ENCODE measurements at regions not wholly inside any gene's neighbourhood (a gene's known extent, or its start where the extent isn't known, plus 50 kb on each side); places are given as distances from the start of the nearest gene placed in this dataset.

DNA sequence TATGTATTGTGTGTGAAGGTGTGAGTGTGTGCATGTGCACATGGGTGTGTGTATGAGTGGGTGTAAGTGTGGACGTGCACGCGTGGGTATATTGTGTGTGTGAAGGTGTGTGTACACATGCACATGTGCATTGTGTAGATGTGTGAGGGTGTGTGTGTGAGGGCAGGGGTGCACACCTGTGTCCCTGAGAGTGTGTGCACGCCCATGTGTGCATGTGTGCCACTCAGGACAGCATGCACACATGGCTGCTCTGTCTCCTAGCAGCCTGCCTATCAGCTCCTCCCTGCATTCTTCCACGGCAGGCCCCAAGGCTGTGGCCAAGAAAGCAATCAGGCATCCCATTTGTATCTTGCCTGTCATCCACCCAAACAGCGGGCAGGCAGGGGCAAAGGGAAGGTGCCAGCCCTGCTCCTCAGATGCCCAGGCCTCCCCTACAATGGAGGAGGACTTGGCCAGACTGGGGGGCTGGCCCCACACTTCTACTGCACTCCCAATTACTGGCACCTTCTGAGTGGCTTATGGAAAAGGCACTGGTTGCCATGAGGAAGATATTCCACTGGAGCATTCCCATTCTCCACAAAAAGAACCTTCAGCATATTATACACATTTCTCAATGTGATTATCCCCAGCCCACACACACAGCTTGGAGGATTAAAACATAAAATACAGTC lies 380.4 kb upstream of the ZMIZ1 start:
- Histone ChIP-seq H3K9ac (ENCODE audit: low read depth, low read length) (no peak overlapping the region), H3K27ac (ENCODE audit: low read depth, low read length) (no peak overlapping the region), H3K4me3 (ENCODE audit: low read depth, low read length) (no peak overlapping the region), H3K36me3 (ENCODE audit: control insufficient read depth, insufficient read depth, low read length) (no peaks in the 10 kb centered on the region), H3K27me3 (ENCODE audit: control insufficient read depth, insufficient read depth, low read length) (no peaks in the 10 kb centered on the region), H3K9me3 (ENCODE audit: control insufficient read depth, insufficient read depth, low read length) (0 out of 2 replicates have a peak, but pooled peaks cover under 1% of the 10 kb centered on the region), H3K4me1 (ENCODE audit: control insufficient read depth, insufficient read depth, low read length) (no peaks in the 10 kb centered on the region; the same call in 1 of the 2 replicates)

DNA sequence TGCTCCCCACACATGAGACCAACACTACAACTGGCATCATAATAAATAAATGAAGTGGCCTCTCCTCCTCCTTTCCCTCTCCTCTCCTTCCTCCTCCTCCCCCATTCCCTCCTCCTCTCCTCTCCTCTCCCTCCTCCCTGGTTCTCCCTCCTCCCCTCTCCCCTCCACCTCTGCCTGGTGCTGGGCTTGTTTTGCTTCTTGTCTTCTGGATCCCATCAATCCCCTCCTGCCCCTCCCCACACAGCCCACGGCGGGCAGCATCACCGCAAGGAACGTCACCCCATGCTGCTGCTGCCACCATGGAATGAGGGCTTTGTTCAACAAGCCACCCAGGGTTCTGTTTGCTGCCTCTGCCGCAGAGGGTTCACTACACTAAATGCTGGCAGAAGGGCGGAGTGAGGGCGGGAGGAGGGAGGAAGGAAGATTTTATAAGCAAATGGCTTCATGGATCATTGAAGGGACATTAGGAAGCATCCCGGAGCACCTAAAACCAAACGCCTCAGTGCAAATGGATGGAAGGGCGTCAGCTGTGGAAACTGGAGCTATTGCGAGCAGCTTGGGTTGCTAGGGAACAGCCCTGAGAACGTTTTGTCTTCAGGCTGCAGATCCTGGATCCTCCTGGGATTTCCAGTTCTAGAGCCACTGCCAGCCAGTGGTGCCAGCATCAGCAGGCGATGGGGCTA lies 379.7 kb upstream of the ZMIZ1 start:
- H3K27ac ChIP-seq (ENCODE audit: low read depth, low read length): no peak overlapping the region
- H3K4me1 ChIP-seq (ENCODE audit: control insufficient read depth, insufficient read depth, low read length): no peaks in the 10 kb centered on the region; the same call in 1 of the 2 replicates
- H3K4me3 ChIP-seq (ENCODE audit: low read depth, low read length): no peak overlapping the region
- no peaks in the 10 kb centered on the region for H3K36me3 ChIP-seq (ENCODE audit: control insufficient read depth, insufficient read depth, low read length)
- no peaks in the 10 kb centered on the region for H3K27me3 ChIP-seq (ENCODE audit: control insufficient read depth, insufficient read depth, low read length)
- no peak overlapping the region for H3K9ac ChIP-seq (ENCODE audit: low read depth, low read length)
- H3K9me3 ChIP-seq (ENCODE audit: control insufficient read depth, insufficient read depth, low read length): no peaks in the 10 kb centered on the region

DNA sequence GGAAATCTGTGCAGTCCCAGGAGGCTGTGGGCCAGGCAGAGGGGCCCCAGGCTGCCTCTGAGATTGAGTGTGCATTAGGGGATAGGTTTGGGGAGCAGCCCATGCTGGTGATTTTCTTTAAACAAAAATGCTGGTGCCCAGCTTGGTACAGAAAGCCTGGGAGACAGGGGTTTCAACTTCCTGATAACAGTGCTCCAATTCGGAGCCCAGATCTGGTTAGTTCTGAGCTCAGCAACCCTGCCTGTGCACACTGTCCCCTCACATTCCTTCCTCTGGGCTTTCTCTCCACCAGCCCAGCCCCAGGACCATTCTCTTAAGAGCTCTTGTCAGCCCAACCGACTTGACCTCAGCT lies 379.2 kb upstream of the ZMIZ1 start:
- Histone ChIP-seq H3K27ac (ENCODE audit: low read depth, low read length) (no peak overlapping the region), H3K4me1 (ENCODE audit: control insufficient read depth, insufficient read depth, low read length) (no peaks in the 10 kb centered on the region; the same call in 1 of the 2 replicates)

DNA sequence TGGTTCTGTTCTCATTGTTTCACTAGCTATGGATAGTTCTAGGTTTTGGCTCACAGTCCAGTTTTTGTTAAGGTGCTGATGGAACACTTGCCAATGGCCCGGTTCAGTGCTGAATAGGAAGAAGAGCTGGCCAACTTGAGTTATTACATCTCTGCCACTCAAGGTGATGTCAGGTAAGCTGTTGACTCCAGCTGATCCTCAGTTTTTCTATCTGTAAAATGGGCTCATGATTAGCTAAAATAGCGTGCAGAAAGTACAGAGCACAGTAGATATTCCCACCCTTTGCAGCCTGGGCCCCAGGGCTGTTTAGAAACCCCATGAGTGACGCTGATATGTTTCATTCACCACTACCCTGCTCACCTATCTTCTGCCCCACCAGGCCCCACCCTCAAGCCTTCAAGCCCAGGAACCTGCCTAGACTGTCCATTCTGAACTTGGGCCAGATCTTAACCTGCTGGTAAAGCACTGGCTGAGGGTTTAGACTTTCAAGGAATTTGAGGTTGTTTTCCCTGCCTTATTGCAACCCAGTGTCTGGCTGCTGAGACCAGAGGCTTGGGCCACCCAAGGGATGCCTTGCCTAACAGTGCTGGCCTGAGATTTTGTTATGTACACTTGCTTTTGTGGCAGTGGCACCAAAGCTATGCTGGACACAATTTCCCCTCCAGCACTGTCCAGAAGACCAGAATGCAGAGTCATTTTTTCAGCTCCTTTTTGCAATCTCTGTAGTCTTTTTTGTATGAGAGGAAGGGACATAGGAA lies 378.2 kb upstream of the ZMIZ1 start:
- Histone ChIP-seq H3K9me3 (ENCODE audit: control insufficient read depth, insufficient read depth, low read length) (no peaks in the 10 kb centered on the region), H3K36me3 (ENCODE audit: control insufficient read depth, insufficient read depth, low read length) (no peaks in the 10 kb centered on the region), H3K9ac (ENCODE audit: low read depth, low read length) (no peak overlapping the region), H3K4me1 (ENCODE audit: control insufficient read depth, insufficient read depth, low read length) (no peaks in the 10 kb centered on the region; the same call in 1 of the 2 replicates), H3K27ac (ENCODE audit: low read depth, low read length) (no peak overlapping the region), H3K4me3 (ENCODE audit: low read depth, low read length) (no peak overlapping the region), H3K27me3 (ENCODE audit: control insufficient read depth, insufficient read depth, low read length) (no peaks in the 10 kb centered on the region)

More for the DNA sequence above, 379.2 kb upstream of the ZMIZ1 start:
- Histone ChIP-seq H3K27me3 (ENCODE audit: control insufficient read depth, insufficient read depth, low read length) (no peaks in the 10 kb centered on the region), H3K9me3 (ENCODE audit: control insufficient read depth, insufficient read depth, low read length) (no peaks in the 10 kb centered on the region), H3K9ac (ENCODE audit: low read depth, low read length) (no peak overlapping the region), H3K36me3 (ENCODE audit: control insufficient read depth, insufficient read depth, low read length) (no peaks in the 10 kb centered on the region), H3K4me3 (ENCODE audit: low read depth, low read length) (no peak overlapping the region)

DNA sequence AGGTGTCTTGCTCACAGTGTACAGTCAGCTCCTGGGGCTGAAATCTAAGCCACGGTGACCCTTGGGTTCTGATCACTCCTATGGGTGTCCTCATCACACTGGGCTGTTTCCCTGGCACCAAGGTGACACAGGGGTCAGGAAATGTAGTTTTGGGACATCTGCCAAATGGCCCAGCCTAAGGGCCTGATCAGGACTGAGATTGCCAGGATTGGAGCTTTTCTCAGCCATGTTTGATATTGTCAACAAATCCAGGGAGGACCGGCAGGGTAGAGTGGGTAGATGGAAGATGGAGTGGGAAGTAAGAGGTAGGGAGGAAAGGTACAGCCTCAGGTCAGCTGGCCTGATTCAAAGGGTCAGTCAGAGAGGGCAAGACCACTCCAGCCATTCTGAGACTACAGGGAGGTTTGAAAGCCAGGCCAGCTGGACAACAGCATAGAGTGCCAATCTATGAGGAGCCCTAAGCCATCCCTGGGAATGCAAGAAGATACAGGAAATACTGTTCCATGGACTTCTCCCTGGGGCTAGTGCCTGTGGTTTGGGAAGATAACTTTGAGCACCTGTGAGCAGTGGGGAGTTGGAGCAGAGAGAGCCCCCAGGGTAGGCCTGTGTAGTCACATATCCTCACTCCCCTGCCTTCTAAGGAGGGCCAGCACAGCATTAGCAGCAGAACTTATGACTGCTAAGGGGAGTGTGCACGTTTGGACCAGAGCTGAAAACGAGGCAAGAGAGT lies 377.3 kb upstream of the ZMIZ1 start:
- H3K36me3 ChIP-seq (ENCODE audit: control insufficient read depth, insufficient read depth, low read length): no peaks in the 10 kb centered on the region
- H3K27ac ChIP-seq (ENCODE audit: low read depth, low read length): no peak overlapping the region
- no peaks in the 10 kb centered on the region for H3K9me3 ChIP-seq (ENCODE audit: control insufficient read depth, insufficient read depth, low read length)
- no peak overlapping the region for H3K4me3 ChIP-seq (ENCODE audit: low read depth, low read length)
- H3K9ac ChIP-seq (ENCODE audit: low read depth, low read length): no peak overlapping the region
- no peaks in the 10 kb centered on the region; the same call in 1 of the 2 replicates for H3K4me1 ChIP-seq (ENCODE audit: control insufficient read depth, insufficient read depth, low read length)
- no peaks in the 10 kb centered on the region for H3K27me3 ChIP-seq (ENCODE audit: control insufficient read depth, insufficient read depth, low read length)

DNA sequence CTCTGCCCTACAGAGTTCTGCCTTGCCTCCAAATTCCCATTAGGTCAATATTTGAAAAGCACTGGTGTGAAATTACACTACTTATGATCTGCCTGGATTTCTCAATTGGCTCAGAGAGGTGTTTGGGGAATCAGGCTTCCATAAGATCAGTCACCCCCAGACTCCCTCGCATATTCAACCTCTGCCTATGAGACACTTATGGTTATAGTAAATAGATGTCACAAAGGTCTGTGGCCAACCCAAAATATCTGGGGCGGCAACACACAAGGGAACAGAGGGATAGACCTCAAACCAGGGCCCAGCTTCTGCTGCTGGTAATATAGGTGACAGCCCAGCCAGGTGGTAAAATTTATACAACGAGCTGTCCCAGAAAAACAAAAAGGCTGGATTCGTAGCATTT lies 376.7 kb upstream of the ZMIZ1 start:
- Histone ChIP-seq H3K27ac (ENCODE audit: low read depth, low read length) (no peak overlapping the region), H3K9ac (ENCODE audit: low read depth, low read length) (no peak overlapping the region), H3K9me3 (ENCODE audit: control insufficient read depth, insufficient read depth, low read length) (no peaks in the 10 kb centered on the region), H3K27me3 (ENCODE audit: control insufficient read depth, insufficient read depth, low read length) (no peaks in the 10 kb centered on the region), H3K36me3 (ENCODE audit: control insufficient read depth, insufficient read depth, low read length) (no peaks in the 10 kb centered on the region), H3K4me1 (ENCODE audit: control insufficient read depth, insufficient read depth, low read length) (no peaks in the 10 kb centered on the region; the same call in 1 of the 2 replicates), H3K4me3 (ENCODE audit: low read depth, low read length) (no peak overlapping the region)

DNA sequence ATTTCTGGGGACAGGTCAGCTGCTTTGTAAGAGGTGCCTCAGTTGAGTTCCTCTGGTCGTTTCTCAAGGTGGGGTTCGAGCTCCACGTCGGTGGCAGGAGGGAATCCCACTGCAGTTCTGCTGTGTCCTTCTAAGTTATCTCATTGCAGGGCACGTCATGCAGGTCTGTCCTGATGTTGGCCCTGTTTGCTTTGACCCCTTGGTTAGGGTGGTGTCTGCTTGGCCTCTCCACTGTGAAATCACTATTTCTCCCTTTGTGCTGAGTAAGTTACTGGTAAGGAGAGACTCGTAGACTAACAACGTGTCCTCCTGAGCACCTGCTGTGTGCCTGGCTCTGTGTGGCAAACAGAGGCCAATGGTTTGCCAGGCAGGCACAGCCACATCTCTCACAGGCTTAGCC lies 372.9 kb upstream of the ZMIZ1 start:
- H3K4me3 ChIP-seq (ENCODE audit: low read depth, low read length): no peak overlapping the region

DNA sequence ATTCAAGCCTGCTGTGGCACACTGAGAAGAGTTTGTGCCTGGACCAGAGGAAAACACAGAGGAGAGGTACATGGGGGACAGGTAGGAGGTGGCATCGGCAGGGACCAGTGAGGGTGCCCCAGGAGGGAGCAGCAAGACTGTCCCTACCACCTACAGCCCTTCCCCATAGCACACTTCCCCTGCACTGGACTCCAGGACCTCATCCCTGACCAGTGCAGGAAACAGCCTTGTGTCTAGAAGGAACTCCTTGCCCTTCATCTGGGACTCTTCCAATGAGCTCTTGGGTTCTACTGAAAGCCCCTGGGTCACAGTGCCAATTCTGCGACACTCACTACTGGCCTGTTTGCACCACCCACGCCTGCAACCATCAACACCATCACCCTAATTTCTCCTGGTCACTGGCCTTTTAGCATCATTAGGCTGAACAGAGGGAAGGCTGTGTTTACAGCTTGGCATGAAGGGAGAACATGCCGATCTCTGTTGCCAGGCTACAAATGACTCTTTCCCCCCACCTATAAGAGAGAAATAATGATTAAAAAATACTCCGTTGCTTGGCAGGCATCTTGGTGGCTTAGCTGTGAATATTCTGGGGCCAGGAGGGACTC lies 371.9 kb upstream of the ZMIZ1 start:
- no peaks in the 10 kb centered on the region for H3K4me1 ChIP-seq (ENCODE audit: control insufficient read depth, insufficient read depth, low read length)
- H3K9me3 ChIP-seq (ENCODE audit: control insufficient read depth, insufficient read depth, low read length): no peaks in the 10 kb centered on the region
- H3K9ac ChIP-seq (ENCODE audit: low read depth, low read length): no peak overlapping the region
- H3K27me3 ChIP-seq (ENCODE audit: control insufficient read depth, insufficient read depth, low read length): no peaks in the 10 kb centered on the region
- no peaks in the 10 kb centered on the region for H3K36me3 ChIP-seq (ENCODE audit: control insufficient read depth, insufficient read depth, low read length)
- no peak overlapping the region for H3K4me3 ChIP-seq (ENCODE audit: low read depth, low read length)
- no peak overlapping the region for H3K27ac ChIP-seq (ENCODE audit: low read depth, low read length)

More for the DNA sequence above, 372.9 kb upstream of the ZMIZ1 start:
- Histone ChIP-seq H3K9ac (ENCODE audit: low read depth, low read length) (no peak overlapping the region), H3K9me3 (ENCODE audit: control insufficient read depth, insufficient read depth, low read length) (no peaks in the 10 kb centered on the region), H3K4me1 (ENCODE audit: control insufficient read depth, insufficient read depth, low read length) (no peaks in the 10 kb centered on the region), H3K27me3 (ENCODE audit: control insufficient read depth, insufficient read depth, low read length) (no peaks in the 10 kb centered on the region), H3K36me3 (ENCODE audit: control insufficient read depth, insufficient read depth, low read length) (no peaks in the 10 kb centered on the region), H3K27ac (ENCODE audit: low read depth, low read length) (no peak overlapping the region)

DNA sequence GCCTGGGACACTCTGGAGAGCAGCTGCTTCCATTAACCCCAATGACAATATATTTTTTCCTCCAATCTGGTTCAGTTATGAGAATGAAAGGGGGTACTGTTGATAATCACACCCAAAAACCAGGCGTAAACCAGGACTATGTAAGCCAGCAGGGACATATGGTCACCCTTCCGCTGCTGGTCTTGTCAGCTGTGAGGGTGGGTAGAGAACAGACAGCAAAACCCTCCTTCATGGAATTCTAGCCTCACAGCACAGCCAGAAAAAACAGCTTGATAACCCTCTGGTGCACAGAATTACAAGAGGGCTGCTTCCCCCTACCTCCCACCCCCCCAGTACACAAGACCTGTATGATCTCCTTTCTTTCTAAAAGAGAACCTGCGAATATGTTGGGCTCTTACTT lies 368.8 kb upstream of the ZMIZ1 start:
- Histone ChIP-seq H3K27ac (ENCODE audit: low read depth, low read length) (no peak overlapping the region), H3K36me3 (ENCODE audit: control insufficient read depth, insufficient read depth, low read length) (no peaks in the 10 kb centered on the region), H3K4me3 (ENCODE audit: low read depth, low read length) (no peak overlapping the region), H3K4me1 (ENCODE audit: control insufficient read depth, insufficient read depth, low read length) (no peaks in the 10 kb centered on the region), H3K9me3 (ENCODE audit: control insufficient read depth, insufficient read depth, low read length) (no peaks in the 10 kb centered on the region), H3K9ac (ENCODE audit: low read depth, low read length) (no peak overlapping the region), H3K27me3 (ENCODE audit: control insufficient read depth, insufficient read depth, low read length) (no peaks in the 10 kb centered on the region)

DNA sequence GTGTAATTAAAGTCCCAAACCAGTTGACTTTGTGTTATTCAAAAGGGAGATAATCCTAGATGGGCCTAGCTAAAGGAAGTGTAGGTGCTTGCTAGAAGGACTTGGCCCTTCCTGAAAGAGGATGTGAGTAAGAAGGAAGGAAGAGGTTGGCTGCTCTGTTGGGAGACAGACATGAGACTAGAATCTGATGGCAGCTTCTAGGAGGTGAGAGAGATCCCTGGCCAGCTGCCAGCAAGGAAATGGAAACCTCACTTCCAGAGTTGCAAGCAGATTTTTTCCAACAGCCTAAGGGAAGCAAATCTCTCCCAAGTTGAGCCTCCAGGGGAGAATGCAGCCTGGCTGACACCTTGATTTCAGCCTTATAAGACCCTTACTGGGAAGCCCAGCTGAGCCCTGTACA lies 368.4 kb upstream of the ZMIZ1 start:
- Histone ChIP-seq H3K4me3 (ENCODE audit: low read depth, low read length) (no peak overlapping the region), H3K4me1 (ENCODE audit: control insufficient read depth, insufficient read depth, low read length) (no peaks in the 10 kb centered on the region), H3K27me3 (ENCODE audit: control insufficient read depth, insufficient read depth, low read length) (no peaks in the 10 kb centered on the region), H3K9me3 (ENCODE audit: control insufficient read depth, insufficient read depth, low read length) (no peaks in the 10 kb centered on the region), H3K9ac (ENCODE audit: low read depth, low read length) (no peak overlapping the region), H3K36me3 (ENCODE audit: control insufficient read depth, insufficient read depth, low read length) (no peaks in the 10 kb centered on the region), H3K27ac (ENCODE audit: low read depth, low read length) (no peak overlapping the region)
